Brain microvascular endothelial cell (primary cell): ENCODE measurements at regions not wholly inside any gene's neighbourhood (a gene's known extent, or its start where the extent isn't known, plus 50 kb on each side); places are given as distances from the start of the nearest gene placed in this dataset.
A peak's percentile ranks its signal among the peaks of the same experiment; 100 is the strongest.

Experiments
- DNase-seq: peaks from one replicate; pipeline ENCODE4 v3.0.0-alpha.2; 2020
- H3K27ac ChIP-seq: fragments of 250-450 bp; sonication (Bioruptor Pico); 2 replicates; pipeline ENCODE4 v1.5.1; 2020; ENCODE audit warnings: mild to moderate bottlenecking, moderate library complexity
- H3K27me3 ChIP-seq: fragments of 250-450 bp; sonication (Bioruptor Pico); replicated peaks from 2 replicates; pipeline ENCODE4 v1.5.1; 2020; ENCODE audit warnings: mild to moderate bottlenecking
- H3K36me3 ChIP-seq: fragments of 250-450 bp; sonication (Bioruptor Pico); replicated peaks from 2 replicates; pipeline ENCODE4 v1.5.1; 2020; ENCODE audit warnings: mild to moderate bottlenecking
- H3K4me3 ChIP-seq: 2 replicates; pipeline ENCODE4 v1.5.1; 2011; ENCODE audit warnings: low read depth, mild to moderate bottlenecking, control low read depth, low read length, moderate library complexity
- CTCF ChIP-seq: IDR thresholded peaks from 2 replicates; pipeline ENCODE4 v1.5.1; 2011; ENCODE audit warnings: low read depth, mild to moderate bottlenecking, moderate library complexity, low read length, control low read depth, inconsistent platforms; ENCODE audit errors: missing control alignments
- in situ Hi-C: cut with HindIII; loops from 2 replicates; pipeline ENCODE4 v1.10.0; 2017; ENCODE audit warnings: low sequenced_read_pairs, low pct_ligation_motif_present

GRCh38 chr12:107557026-107557425 lies 128.6 kb upstream of the PWP1 start:
- Histone ChIP-seq H3K27me3 (no peaks in the 10 kb centered on the region), H3K36me3 (no peaks in the 10 kb centered on the region), H3K27ac (no peak overlapping the region), H3K4me3 (no peak overlapping the region)
- DNase-seq, result no peak
- in situ Hi-C loops, result no loop called here
- no peak for TF ChIP-seq CTCF

GRCh38 chr12:107557589-107558100 lies 128.0 kb upstream of the PWP1 start:
- Histone ChIP-seq H3K27me3 (no peaks in the 10 kb centered on the region), H3K27ac (no peak overlapping the region), H3K36me3 (no peaks in the 10 kb centered on the region), H3K4me3 (no peak overlapping the region)
- DNase-seq, result no peak
- no peak for TF ChIP-seq CTCF
- in situ Hi-C loops, result no loop called here

- Histone ChIP-seq H3K27ac (no peak overlapping the region), H3K27me3 (no peaks in the 10 kb centered on the region), H3K36me3 (no peaks in the 10 kb centered on the region), H3K4me3 (no peak overlapping the region)
- DNase-seq, result no peak
- in situ Hi-C loops, result no loop called here
- TF ChIP-seq CTCF, result no peak
Measured at GRCh38 chr12:107558141-107558815, 127.3 kb upstream of the PWP1 start.

GRCh38 chr12:107558816-107559382 lies 126.7 kb upstream of the PWP1 start:
- no peak for DNase-seq
- Histone ChIP-seq H3K27ac (no peak overlapping the region), H3K4me3 (no peak overlapping the region), H3K27me3 (no peaks in the 10 kb centered on the region), H3K36me3 (no peaks in the 10 kb centered on the region)
- in situ Hi-C loops, result no loop called here
- no peak for TF ChIP-seq CTCF

GRCh38 chr12:107560165-107560898 lies 125.3 kb upstream of the PWP1 start:
- no peak overlapping the region for H3K27ac ChIP-seq
- DNase-seq, result no peak
- no peaks in the 10 kb centered on the region for H3K36me3 ChIP-seq
- peak; percentile 17 for TF ChIP-seq CTCF
- H3K27me3 ChIP-seq, result no peaks in the 10 kb centered on the region
- no peak overlapping the region for H3K4me3 ChIP-seq
- in situ Hi-C loops, result no loop called here
